ENCODE measurements at regions not wholly inside any gene's neighbourhood (a gene's known extent, or its start where the extent isn't known, plus 50 kb on each side); places are given as distances from the start of the nearest gene placed in this dataset.

DNA sequence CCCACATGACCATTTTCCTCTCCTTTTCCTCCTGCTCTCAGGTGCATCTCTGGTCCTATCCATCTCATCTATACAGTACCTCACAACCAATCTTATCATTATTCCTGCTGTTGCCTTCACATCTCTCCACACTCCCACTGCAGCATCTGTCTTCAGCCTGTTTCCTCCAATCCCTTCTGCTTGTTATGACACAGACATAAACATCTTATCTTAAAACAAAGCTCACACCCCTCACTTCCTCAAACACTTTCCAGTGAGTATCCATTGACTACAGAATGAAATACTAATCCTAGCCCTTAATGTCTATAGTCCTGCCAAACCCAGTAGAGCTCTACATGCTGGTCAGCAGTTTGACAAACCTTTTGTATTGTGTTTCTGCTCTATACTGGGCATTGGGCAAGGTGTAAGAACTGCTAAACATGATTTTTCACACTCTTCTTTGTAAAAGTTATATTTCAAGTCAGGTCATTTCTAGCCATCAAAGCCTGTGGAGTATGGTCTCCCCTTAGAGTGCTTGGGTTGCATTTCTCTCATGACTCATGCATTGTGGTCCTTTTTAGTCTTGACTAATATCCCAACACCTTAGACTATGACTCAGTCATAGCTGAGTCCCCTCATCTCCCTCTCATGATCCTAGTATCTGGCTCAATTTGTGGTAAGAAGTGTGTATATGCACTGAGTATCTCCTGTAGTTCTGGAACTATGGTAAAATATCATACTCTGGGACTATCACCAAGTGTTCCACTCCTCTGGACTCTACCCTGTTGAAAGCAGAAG is 187.0 kb downstream of the CYRIA start:
- TF ChIP-seq, protein P1, sequence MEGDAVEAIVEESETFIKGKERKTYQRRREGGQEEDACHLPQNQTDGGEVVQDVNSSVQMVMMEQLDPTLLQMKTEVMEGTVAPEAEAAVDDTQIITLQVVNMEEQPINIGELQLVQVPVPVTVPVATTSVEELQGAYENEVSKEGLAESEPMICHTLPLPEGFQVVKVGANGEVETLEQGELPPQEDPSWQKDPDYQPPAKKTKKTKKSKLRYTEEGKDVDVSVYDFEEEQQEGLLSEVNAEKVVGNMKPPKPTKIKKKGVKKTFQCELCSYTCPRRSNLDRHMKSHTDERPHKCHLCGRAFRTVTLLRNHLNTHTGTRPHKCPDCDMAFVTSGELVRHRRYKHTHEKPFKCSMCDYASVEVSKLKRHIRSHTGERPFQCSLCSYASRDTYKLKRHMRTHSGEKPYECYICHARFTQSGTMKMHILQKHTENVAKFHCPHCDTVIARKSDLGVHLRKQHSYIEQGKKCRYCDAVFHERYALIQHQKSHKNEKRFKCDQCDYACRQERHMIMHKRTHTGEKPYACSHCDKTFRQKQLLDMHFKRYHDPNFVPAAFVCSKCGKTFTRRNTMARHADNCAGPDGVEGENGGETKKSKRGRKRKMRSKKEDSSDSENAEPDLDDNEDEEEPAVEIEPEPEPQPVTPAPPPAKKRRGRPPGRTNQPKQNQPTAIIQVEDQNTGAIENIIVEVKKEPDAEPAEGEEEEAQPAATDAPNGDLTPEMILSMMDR (IDR thresholded peaks at IDR 0.05) = no peak
- no peak for TF ChIP-seq EZH2 (IDR thresholded peaks at IDR 0.05; ENCODE audit: borderline replicate concordance, insufficient read depth, low read depth, low read length, poor library complexity, severe bottlenecking)

Data from B cell (primary cell).